Stimulated activated CD4-positive, alpha-beta T cell treated with anti-CD3 and anti-CD28 coated beads, Interleukin-1b, Interleukin-23, amount 100 ng/mL, for 48 hours (primary cell): ENCODE measurements at regions not wholly inside any gene's neighbourhood (a gene's known extent, or its start where the extent isn't known, plus 50 kb on each side); places are given as distances from the start of the nearest gene placed in this dataset.
"Not testable (repeated sequence)": the region's sequence is repeated elsewhere in the genome, so short reads cannot be mapped to it uniquely, and the experiment has no call there.

Experiments
- DNase-seq: peaks from one replicate; pipeline ENCODE4 v3.0.0-alpha.2; 2020

DNA sequence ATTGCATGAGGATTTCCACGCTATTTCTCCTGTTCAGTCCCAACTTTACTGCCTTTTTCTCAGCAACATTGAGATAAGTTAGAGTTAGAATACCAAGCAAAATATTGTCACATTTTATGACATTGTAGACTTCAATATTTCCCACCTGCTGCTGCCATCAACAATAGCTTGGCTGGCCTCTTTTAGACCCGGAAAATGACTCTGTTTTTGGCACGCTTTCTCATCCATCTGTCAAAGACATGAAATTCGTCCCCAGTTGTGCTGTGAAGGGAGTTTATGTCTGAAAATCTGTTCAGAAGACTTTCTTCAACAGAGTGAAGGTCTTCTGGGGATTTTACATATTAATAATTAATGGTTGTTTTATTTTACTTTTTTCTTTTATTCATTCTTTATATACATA lies 857.3 kb downstream of the FRK start:
- DNase-seq, result no peak

DNA sequence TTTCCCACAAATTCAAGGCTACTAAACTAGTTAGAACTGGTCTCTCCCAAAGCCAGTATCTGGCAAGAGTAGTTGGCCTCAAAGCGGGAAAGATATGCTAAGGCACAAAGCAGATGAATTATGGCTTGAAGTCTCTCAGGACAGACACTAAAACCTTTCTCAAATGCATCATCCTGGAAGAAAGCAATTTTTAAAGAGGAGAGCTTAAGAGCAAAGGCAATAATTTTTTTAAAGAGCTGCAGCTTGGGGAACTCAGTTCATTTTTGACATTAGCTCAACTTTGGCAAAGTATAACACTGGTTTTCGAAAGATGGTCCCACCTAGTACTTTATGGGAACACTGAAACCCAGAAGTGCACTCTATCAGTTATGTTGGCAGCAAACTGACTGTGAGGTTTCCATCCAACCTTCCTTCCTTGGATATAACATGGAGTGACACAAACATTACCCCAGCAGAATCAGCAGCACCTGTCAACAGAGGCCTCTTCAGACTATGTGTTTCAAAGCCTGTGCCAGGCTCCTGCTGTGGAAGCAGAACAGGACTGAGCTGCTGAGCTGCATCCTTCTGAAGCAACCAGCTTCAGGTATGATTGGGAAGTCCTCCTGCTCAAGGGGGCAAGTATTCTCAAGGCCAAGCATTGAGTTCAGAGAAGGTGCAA lies 852.3 kb upstream of the HS3ST5 start:
- DNase-seq, result no peak

DNA sequence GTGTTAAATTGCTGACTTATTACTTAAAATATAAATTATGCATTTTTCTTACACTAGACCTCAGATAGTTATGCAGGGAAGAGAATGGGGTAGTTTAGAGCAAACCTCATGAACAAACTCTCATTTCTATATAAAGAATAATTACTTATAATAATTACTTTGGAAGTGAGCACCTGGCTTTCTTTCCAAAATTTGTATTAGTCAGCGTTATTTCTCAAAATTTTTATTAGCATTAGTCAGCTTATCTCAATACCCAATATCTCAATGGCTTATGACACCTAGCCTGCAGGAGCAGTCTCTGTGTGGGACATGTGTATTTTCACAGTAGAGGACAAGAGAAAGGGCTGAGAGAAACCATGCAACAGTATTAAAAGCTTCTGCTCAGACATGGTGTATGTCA lies 849.2 kb upstream of the HS3ST5 start:
- DNase-seq, result no peak

DNA sequence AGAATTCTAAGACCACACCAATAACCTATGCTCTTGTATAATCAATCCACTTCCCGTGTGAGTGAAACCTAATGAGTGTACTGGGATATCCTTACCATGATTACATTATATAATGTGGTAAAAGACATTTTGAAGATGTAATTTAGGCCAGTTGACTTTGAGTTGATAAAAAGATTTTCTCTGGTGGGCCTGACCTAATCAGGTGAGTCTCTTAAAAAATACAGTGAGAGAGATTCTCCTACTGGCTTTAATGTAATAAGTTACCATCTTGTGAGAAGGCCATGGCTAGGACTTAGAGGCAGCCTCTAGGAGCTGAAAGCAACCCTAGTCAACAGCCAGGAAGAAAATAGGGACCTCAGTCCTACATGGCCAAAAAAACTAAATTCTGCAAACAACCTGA lies 847.7 kb upstream of the HS3ST5 start:
- DNase-seq, result no peak

DNA sequence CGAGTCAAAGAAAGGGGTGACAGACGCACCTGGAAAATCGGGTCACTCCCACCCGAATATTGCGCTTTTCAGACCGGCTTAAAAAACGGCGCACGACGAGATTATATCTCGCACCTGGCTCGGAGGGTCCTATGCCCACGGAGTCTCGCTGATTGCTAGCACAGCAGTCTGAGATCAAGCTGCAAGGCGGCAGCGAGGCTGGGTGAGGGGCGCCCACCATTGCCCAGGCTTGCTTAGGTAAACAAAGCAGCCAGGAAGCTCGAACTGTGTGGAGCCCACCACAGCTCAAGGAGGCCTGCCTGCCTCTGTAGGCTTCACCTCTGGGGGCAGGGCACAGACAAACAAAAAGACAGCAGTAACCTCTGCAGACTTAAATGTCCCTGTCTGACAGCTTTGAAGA lies 832.6 kb upstream of the HS3ST5 start:
- DNase-seq, result not testable (repeated sequence)

DNA sequence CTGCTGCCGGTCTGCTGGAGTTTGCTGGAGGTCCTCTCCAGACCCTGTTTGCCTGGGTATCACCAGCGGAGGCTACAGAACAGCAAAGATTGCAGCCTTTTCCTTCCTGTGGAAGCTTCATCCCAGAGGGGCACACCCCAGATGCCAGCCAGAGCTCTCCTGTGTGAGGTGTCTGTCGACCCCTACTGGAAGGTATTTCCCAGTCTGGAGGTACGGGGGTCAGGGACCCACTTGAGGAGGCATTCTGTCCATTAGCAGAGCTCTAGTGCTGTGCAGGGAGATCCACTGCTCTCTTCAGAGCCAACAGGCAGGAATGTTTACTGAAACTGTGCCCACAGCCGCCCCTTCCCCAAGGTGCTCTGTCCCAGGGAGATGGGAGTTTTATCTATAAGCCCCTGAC lies 823.1 kb upstream of the HS3ST5 start:
- not testable (repeated sequence) for DNase-seq

DNA sequence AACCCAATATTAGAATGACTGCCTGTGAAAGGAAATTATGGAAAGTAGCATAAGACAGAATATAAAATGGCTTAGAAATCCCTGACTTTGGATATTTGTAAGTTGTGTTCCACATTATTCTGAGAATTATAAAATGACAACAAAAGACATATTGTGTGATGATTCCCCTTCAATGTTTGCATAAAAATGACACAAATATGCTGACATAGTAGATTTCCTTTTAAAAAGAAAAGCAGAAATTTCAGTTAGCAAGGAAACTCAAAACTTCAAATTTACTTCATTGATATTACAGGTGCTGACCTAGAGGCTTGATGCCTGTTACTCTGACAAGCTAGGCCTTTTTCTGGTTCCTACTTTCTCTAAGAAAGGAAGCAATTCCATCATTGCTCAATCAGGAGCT lies 816.9 kb upstream of the HS3ST5 start:
- DNase-seq, result no peak

DNA sequence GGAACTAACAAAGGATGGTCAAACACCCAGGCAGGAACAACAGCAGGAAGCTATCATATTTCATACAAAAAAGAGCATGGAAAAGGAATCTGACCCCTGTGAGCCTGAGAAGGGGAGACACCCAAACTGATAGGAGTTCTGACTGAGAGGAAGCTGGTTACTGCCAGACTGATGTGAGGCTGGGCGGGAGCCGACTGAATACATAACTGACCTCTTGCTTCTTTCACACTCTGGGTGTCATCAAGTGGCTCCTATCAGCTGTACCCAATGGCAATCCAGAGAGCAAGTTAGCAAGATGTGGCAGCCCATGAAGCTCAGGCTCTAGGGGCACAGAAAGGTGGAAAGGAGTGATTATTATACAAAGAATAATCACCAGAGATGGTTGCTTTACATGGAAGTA lies 795.1 kb upstream of the HS3ST5 start:
- no peak for DNase-seq

DNA sequence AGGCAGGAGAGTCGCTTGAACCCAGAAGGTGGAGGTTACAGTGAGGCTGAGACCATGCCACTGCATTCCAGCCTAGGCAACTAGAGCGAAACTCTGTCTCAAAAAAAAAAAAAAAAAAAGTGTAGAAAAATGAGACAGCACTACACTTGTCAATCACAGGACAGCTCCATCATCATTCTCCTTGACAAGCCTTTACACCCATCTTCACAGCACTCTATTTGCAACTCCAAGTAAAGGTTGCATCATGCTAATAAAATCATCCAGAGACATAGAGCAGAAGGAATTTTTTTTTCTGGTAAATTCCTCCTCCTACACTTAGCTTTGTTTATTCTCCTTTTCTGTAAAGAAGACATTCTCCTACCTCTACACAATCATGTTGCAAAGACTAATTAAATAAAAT lies 791.0 kb upstream of the HS3ST5 start:
- no peak for DNase-seq

DNA sequence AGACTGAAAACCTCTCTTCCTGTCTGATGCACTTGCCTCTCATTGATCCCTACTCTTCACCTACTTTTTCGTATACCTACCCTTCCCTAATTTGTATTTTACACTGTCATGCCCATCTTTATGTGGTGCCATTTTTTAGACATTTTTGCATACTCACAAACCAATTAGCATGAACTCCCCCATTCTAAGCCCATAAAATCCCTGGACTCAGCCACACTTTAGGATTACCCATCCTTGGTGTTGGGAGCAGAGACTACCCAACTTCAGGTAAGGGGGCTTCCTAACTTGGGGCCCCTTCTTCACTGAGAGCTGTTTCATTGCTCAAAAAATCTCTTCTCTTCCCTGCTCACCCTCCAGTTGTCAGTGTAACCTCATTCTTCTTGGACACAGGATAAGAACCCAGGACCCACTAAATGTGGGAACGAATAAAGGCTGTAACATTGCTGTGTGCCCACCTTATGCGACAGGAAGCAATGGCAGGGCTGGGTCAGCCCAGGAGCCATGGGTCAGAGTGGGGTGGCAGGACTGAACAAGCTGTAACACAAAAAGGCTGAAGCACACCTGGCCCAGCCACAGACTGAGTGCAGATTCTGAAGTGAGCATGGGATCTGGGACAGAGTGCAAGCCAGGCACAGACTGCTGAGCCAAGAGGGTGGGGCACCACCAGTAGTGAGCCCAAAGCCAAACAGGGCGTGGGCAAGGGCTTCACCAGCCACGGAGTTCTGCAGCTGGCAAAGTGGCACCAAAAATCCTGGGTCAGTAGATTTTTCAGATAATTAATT lies 789.1 kb upstream of the HS3ST5 start:
- DNase-seq, result no peak

DNA sequence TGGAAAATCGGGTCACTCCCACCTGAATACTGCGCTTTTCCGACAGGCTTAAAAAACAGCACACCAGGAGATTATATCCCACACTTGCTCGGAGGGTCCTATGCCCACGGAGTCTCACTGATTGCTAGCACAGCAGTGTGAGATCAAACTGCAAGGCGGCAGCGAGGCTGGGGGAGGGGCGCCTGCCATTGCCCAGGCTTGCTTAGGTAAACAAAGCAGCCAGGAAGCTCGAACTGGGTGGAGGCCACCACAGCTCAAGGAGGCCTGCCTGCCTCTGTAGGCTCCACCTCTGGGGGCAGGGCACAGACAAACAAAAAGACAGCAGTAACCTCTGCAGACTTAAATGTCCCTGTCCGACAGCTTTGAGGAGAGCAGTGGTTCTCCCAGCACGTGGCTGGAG lies 778.7 kb upstream of the HS3ST5 start:
- not testable (repeated sequence) for DNase-seq

DNA sequence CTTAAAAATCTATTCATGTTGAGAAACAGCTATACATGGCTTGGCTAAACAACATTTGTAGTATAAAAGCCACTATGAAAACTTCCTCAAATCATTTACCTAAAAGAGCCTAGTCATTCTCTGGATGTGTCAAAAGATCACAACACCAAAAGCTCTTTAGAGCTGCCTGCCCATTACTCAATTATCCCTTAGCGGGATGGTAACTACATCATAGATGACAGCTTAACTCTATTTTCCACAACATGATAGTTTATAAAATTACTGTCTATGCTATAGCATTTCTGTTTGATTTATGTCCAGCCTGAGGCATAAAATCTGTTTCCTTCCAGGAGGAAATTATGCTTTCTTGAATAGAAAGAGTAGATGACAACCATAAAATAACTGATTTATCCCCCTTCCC lies 777.6 kb upstream of the HS3ST5 start:
- DNase-seq, result no peak

DNA sequence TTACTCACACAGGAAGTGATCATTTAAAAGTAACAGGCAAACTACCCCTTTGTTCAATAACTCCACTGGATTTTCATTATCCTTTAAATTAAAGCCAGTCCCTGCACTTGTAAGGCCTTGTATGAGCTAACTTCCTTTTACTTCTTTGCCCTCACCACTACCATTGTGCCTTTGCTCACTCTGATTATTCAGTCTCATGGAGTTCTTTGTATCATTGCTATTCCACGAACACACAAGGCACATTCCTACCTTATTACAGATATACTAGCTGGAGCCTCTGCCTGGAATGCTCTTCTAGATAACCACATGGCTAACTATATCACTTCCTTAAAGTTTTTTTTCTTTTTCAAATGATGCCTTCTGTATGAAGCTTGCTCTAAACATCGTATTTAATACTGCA lies 748.6 kb upstream of the HS3ST5 start:
- no peak for DNase-seq

DNA sequence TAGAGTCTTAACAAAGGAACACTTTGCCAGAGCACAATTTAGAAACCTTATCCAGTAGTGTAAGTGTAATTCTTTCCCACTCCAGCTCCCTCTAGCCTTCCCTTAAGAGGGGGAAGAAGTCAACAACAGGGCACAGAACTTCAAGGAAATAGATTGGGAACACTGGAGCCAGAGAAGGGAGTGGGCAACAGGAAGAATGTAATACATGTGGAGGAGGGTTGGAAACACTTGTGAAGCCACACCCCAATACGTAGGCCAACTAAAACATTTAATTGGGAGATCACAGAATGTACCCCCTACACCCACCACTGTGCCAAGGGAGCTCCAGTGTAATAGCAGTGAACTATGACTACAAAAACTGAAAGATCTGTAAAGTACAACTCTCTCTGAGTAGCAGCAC lies 735.7 kb upstream of the HS3ST5 start:
- DNase-seq, result no peak

DNA sequence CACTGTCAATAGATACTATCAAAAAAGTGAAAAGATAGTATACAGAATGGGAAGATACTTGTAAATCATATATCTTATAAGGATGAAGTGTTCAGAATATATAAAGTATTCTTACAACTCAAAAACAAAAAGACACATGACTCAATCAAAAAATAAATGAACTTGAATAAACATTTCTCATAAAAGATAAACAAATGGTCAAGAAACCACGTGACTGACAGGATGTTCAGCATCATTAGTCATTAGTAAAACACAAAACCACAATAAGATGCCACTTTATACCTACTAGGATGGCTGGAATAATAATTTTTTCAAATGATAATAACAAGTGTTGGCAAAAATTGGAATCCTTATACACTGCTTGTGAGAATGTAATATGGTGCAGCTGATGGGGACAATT lies 729.1 kb upstream of the HS3ST5 start:
- DNase-seq, result no peak

DNA sequence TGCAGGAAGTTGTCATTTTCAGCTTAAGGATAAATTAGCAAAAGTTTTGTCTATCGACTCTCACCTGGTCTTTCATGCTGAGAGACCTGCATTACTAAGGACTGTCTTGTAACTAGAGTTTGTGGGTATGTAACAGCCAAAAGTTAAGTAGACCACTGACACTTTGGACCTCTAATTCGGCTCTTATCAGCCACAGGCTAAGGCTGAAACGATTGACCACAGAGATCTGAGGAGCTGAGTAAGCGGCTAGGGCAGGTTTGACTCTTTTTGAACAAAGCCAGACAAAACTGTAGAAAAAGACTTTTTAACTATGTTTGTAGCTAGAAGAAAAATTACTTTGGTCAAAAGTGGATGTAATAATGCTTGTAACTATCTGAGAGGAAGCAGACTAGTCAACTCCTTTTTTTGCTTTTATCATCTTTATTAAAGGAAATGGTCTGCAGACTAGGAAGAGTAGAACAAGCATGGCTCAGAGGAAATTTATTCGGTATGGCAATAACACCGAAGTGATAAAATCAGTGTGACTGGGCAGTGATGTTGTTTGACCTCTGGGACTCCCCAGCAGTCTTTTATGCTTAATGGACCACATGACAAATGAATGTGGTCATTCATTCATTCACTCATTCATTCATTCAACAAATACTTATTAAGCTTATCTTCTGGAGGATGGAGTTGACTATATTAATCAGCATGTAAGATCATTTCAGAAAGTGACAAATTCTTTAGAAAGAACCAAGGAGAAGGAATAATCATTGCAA lies 725.0 kb upstream of the HS3ST5 start:
- no peak for DNase-seq

DNA sequence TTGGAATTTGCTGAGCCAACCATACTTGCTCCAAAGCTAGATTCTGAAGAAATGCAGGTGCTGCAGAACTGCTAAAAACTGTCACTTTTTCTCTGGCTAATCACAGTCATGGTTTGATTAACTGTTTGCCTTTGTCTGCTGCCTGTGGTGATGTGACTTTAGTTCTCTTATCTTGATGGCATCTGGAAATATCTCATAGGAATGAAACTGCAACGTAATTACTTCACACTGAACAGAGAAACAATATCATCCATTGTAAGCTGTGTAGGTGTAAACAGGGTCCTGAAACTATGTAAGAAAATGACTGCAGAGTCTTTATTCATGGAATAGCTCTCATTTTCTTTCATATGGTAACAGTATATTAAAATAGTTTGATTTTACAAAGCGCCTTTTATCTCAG lies 721.9 kb upstream of the HS3ST5 start:
- no peak for DNase-seq

DNA sequence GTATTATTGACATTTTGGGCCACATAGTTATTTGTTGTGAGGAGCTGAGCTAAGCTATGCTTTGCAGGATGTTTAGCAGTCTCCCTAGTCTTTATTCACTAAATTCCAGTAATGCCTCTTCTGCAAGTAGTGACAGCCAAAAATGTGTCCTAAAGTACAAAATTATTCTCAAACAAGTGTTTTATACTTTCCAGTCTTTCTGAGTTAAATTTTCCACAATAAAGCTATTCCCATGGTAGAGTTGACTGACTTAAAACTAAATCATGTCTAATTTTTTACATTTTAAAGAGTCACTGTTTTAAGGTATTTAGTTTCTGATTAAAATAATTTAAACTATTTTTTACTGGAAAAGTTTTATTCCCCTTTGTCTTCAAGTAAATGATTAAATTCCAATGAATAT lies 717.8 kb upstream of the HS3ST5 start:
- no peak for DNase-seq

DNA sequence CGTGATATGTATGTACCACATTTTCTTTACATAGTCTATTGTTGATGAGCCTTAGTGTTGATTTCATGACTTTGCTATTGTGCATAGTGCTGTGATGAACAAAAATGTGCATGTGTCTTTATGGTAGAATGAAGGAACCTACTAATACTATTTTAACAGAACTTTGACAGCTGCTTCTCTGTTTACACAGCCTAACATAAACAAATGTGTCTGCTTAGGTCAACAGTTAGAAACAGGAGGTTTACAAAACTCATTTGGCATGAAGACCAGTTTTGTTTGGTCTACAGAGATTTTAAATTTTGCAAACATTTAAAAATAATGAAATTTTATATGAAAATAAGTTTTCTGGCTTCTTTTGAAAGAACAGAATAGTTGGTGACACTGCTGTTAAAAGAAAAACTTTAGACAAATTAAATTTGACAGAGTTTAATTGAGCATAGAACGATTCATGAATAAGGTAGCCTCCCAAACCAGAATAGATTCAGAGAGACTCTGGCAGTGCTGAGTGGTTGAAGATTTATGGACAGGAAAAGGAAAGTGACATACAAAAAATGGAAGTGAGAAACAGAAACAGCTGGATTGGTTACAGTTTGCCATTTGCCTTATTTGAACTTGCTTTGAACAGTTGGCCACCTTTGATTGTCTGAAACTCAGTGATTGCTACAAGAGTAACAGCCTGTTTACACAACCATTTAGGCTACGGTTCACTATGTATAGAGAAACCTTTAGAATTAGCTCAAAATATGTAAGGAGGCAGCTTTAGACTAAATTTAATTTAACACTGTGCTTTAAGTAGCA lies 715.8 kb upstream of the HS3ST5 start:
- DNase-seq, result no peak

DNA sequence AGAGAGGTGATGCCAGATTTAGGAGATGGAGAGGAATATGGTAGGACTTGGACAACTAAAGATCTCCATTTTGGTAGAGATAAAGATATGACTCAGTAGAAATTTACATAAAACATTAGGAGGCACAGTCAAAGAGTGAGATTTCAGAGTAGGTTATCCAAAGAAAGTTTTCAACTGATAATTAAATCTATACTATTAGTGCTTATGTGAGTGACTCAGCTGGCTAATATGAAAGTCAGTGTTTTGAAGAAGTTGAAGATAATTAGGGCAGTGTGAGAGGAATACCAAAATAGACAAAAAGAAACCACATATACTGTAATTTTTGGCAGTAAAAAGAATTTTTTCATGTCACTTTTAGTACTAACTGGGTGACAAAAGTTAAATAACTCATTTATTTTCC lies 712.8 kb upstream of the HS3ST5 start:
- no peak for DNase-seq

DNA sequence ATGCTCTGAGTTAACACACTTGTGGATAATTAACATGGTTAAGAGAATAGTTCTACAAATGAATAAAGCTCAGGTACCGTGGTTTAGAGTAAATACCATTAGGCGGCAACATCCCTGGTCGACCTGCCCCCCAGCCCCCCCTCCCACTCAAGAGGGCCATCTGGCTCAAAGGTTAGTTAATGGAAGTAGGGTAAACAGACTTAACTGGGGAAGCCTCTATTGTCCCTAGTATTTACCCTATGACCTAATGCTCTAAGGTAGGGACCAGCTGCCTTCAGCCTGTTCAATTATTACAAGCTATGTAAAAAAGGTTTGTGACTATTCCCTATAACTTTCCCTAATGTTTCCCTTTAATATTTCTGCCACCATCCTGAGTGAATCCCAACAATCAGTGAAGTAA lies 711.4 kb upstream of the HS3ST5 start:
- not testable (repeated sequence) for DNase-seq

DNA sequence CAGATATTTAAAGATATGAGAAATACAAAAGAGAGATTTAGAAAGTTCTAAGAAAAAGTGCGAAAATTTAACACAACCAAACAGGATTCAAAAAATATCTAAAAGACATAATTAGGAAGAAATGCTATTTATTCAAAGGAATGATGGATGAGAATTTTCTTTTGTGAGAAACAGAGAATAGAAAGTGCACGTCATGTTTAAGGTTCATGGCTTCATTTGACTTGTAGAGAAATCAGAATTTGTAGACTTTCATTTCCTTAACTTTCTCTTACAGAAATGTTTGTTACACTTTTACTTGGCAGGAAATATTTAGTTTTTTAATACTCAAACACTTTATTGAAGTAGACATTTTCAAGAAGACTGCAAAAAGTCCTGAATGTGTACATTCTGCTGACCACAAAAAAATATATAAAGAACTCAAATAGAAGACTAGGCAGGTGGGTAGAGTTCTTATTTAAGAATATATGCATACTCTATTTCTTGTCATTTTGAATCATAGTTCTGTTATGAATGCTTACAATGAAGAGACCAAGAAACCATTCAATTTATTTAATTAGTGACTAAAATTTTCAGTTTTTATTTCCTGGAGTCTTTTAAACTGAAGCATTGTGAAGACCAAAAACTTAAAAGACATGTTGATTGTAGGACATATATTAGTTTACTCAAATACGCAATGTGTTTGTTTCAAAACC lies 710.5 kb upstream of the HS3ST5 start:
- no peak for DNase-seq

DNA sequence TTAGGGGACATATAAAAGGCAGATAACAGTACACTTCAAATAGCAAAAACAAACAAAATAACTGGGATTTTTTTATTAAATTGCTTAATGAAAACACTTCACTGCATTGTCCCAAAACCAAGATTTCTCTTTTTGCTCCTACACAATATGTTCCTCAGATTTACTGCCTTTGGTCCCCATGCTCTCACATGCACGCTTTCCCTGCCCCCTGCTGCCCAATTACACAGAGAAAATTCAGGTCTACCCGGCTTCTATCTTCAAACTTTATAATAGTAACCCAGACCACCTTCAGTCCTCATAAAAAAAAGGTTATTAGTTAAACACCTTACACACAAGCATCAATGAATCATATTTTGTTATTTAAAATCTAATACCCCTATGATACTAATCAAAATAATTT lies 673.8 kb upstream of the HS3ST5 start:
- no peak for DNase-seq
